ENCODE measurements at regions not wholly inside any gene's neighbourhood (a gene's known extent, or its start where the extent isn't known, plus 50 kb on each side); places are given as distances from the start of the nearest gene placed in this dataset.
A peak's percentile ranks its signal among the peaks of the same experiment; 100 is the strongest.

GRCh38 chr4:104128850-104129213 lies 365.9 kb downstream of the CXXC4 start:
- H3K36me3 ChIP-seq (ENCODE audit: control insufficient read depth, insufficient read depth, low read length), result no peaks in the 10 kb centered on the region
- no peak overlapping the region for H3K9ac ChIP-seq (ENCODE audit: low read length)
- H3K27me3 ChIP-seq (ENCODE audit: insufficient read depth, low read length, poor library complexity), result no peaks in the 10 kb centered on the region
- H4K8ac ChIP-seq (ENCODE audit: low read depth, low read length), result no peak overlapping the region
- H2BK15ac ChIP-seq (replicated peaks; ENCODE audit: low read depth), result no peak overlapping the region
- no peak overlapping the region for H2AK5ac ChIP-seq (ENCODE audit: low read length)
- H3K4me1 ChIP-seq (ENCODE audit: control insufficient read depth, low read depth, low read length), result no peaks in the 10 kb centered on the region
- H3K56ac ChIP-seq (ENCODE audit: low read length), result no peak overlapping the region
- H3K4me3 ChIP-seq (ENCODE audit: low read length), result no peak overlapping the region
- no peak overlapping the region for H2BK5ac ChIP-seq (ENCODE audit: low read length)
- no peak overlapping the region for H2BK120ac ChIP-seq (ENCODE audit: low read depth, low read length)
- H3K4ac ChIP-seq (ENCODE audit: low read depth, low read length), result no peak overlapping the region
- no peak overlapping the region for H4K5ac ChIP-seq (ENCODE audit: low read length)
- no peaks in the 10 kb centered on the region for H3K79me2 ChIP-seq (ENCODE audit: control insufficient read depth, insufficient read depth, low read length)
- H3K18ac ChIP-seq (ENCODE audit: low read length), result no peak overlapping the region
- peak; percentile 2 for DNase-seq
- no peak overlapping the region for H3K27ac ChIP-seq (ENCODE audit: low read depth, low read length)
- H3K23ac ChIP-seq (ENCODE audit: low read length), result no peak overlapping the region
- no peak overlapping the region for H3K4me2 ChIP-seq (ENCODE audit: low read length)
- no peaks in the 10 kb centered on the region for H3K79me1 ChIP-seq (ENCODE audit: low read length)

GRCh38 chr4:104128031-104128849 lies 366.5 kb downstream of the CXXC4 start:
- no CpG with 5 or more reads among the region's 1 CpG for WGBS (ENCODE audit: extremely low coverage, insufficient coverage, low lambda C conversion rate)

GRCh38 chr4:104123021-104123420 lies 371.7 kb downstream of the CXXC4 start:
- no peak for DNase-seq
- Histone ChIP-seq H3K18ac (ENCODE audit: low read length) (no peak overlapping the region), H3K79me2 (ENCODE audit: control insufficient read depth, insufficient read depth, low read length) (no peaks in the 10 kb centered on the region), H3K4me2 (ENCODE audit: low read length) (no peak overlapping the region), H2AK5ac (ENCODE audit: low read length) (no peak overlapping the region), H4K8ac (ENCODE audit: low read depth, low read length) (no peak overlapping the region), H4K5ac (ENCODE audit: low read length) (no peak overlapping the region), H2BK120ac (ENCODE audit: low read depth, low read length) (no peak overlapping the region), H3K23ac (ENCODE audit: low read length) (no peak overlapping the region), H3K56ac (ENCODE audit: low read length) (no peak overlapping the region), H2BK15ac (replicated peaks; ENCODE audit: low read depth) (no peak overlapping the region), H3K27ac (ENCODE audit: low read depth, low read length) (no peak overlapping the region), H3K79me1 (ENCODE audit: low read length) (no peaks in the 10 kb centered on the region), H3K4ac (ENCODE audit: low read depth, low read length) (no peak overlapping the region), H3K9ac (ENCODE audit: low read length) (no peak overlapping the region), H3K27me3 (ENCODE audit: insufficient read depth, low read length, poor library complexity) (no peaks in the 10 kb centered on the region), H3K36me3 (ENCODE audit: control insufficient read depth, insufficient read depth, low read length) (no peaks in the 10 kb centered on the region), H3K4me3 (ENCODE audit: low read length) (no peak overlapping the region), H3K4me1 (ENCODE audit: control insufficient read depth, low read depth, low read length) (no peaks in the 10 kb centered on the region), H2BK5ac (ENCODE audit: low read length) (no peak overlapping the region)
- no CpG with 5 or more reads among the region's 4 CpGs for WGBS (ENCODE audit: extremely low coverage, insufficient coverage, low lambda C conversion rate)

More at GRCh38 chr4:104128031-104128849, 366.5 kb downstream of the CXXC4 start:
- Histone ChIP-seq H3K18ac (ENCODE audit: low read length) (no peak overlapping the region), H3K4me2 (ENCODE audit: low read length) (no peak overlapping the region), H3K4ac (ENCODE audit: low read depth, low read length) (no peak overlapping the region), H3K27me3 (ENCODE audit: insufficient read depth, low read length, poor library complexity) (no peaks in the 10 kb centered on the region), H2AK5ac (ENCODE audit: low read length) (no peak overlapping the region), H3K4me1 (ENCODE audit: control insufficient read depth, low read depth, low read length) (no peaks in the 10 kb centered on the region), H4K5ac (ENCODE audit: low read length) (no peak overlapping the region), H2BK15ac (replicated peaks; ENCODE audit: low read depth) (no peak overlapping the region), H3K23ac (ENCODE audit: low read length) (no peak overlapping the region), H3K56ac (ENCODE audit: low read length) (no peak overlapping the region), H3K9ac (ENCODE audit: low read length) (no peak overlapping the region), H2BK120ac (ENCODE audit: low read depth, low read length) (no peak overlapping the region), H3K4me3 (ENCODE audit: low read length) (no peak overlapping the region), H4K8ac (ENCODE audit: low read depth, low read length) (no peak overlapping the region), H3K79me1 (ENCODE audit: low read length) (no peaks in the 10 kb centered on the region), H3K79me2 (ENCODE audit: control insufficient read depth, insufficient read depth, low read length) (no peaks in the 10 kb centered on the region), H3K27ac (ENCODE audit: low read depth, low read length) (no peak overlapping the region), H3K36me3 (ENCODE audit: control insufficient read depth, insufficient read depth, low read length) (no peaks in the 10 kb centered on the region), H2BK5ac (ENCODE audit: low read length) (no peak overlapping the region)
- no peak for DNase-seq

GRCh38 chr4:104117776-104118175 lies 376.9 kb downstream of the CXXC4 start:
- H2AK5ac ChIP-seq (ENCODE audit: low read length), result no peak overlapping the region
- H4K5ac ChIP-seq (ENCODE audit: low read length), result no peak overlapping the region
- H3K27me3 ChIP-seq (ENCODE audit: insufficient read depth, low read length, poor library complexity), result no peaks in the 10 kb centered on the region
- H3K36me3 ChIP-seq (ENCODE audit: control insufficient read depth, insufficient read depth, low read length), result no peaks in the 10 kb centered on the region
- no peaks in the 10 kb centered on the region for H3K4me1 ChIP-seq (ENCODE audit: control insufficient read depth, low read depth, low read length)
- H3K23ac ChIP-seq (ENCODE audit: low read length), result no peak overlapping the region
- no CpG with 5 or more reads among the region's 1 CpG for WGBS (ENCODE audit: extremely low coverage, insufficient coverage, low lambda C conversion rate)
- H2BK15ac ChIP-seq (replicated peaks; ENCODE audit: low read depth), result no peak overlapping the region
- H3K18ac ChIP-seq (ENCODE audit: low read length), result no peak overlapping the region
- H3K4me2 ChIP-seq (ENCODE audit: low read length), result no peak overlapping the region
- DNase-seq, result no peak
- no peak overlapping the region for H4K8ac ChIP-seq (ENCODE audit: low read depth, low read length)
- H3K56ac ChIP-seq (ENCODE audit: low read length), result no peak overlapping the region
- H3K79me1 ChIP-seq (ENCODE audit: low read length), result no peaks in the 10 kb centered on the region
- H3K9ac ChIP-seq (ENCODE audit: low read length), result no peak overlapping the region
- H2BK5ac ChIP-seq (ENCODE audit: low read length), result no peak overlapping the region
- H3K27ac ChIP-seq (ENCODE audit: low read depth, low read length), result no peak overlapping the region
- no peaks in the 10 kb centered on the region for H3K79me2 ChIP-seq (ENCODE audit: control insufficient read depth, insufficient read depth, low read length)
- no peak overlapping the region for H2BK120ac ChIP-seq (ENCODE audit: low read depth, low read length)
- no peak overlapping the region for H3K4me3 ChIP-seq (ENCODE audit: low read length)
- no peak overlapping the region for H3K4ac ChIP-seq (ENCODE audit: low read depth, low read length)

- H2AK5ac ChIP-seq (ENCODE audit: low read length), result no peak overlapping the region
- H2BK15ac ChIP-seq (replicated peaks; ENCODE audit: low read depth), result no peak overlapping the region
- no peaks in the 10 kb centered on the region for H3K79me1 ChIP-seq (ENCODE audit: low read length)
- no peak overlapping the region for H4K8ac ChIP-seq (ENCODE audit: low read depth, low read length)
- H2BK5ac ChIP-seq (ENCODE audit: low read length), result no peak overlapping the region
- H3K9ac ChIP-seq (ENCODE audit: low read length), result no peak overlapping the region
- no peak overlapping the region for H3K18ac ChIP-seq (ENCODE audit: low read length)
- no peak overlapping the region for H3K27ac ChIP-seq (ENCODE audit: low read depth, low read length)
- no peaks in the 10 kb centered on the region for H3K27me3 ChIP-seq (ENCODE audit: insufficient read depth, low read length, poor library complexity)
- H3K79me2 ChIP-seq (ENCODE audit: control insufficient read depth, insufficient read depth, low read length), result no peaks in the 10 kb centered on the region
- no peaks in the 10 kb centered on the region for H3K4me1 ChIP-seq (ENCODE audit: control insufficient read depth, low read depth, low read length)
- no peak overlapping the region for H3K56ac ChIP-seq (ENCODE audit: low read length)
- H3K23ac ChIP-seq (ENCODE audit: low read length), result no peak overlapping the region
- no CpG with 5 or more reads among the region's 3 CpGs for WGBS (ENCODE audit: extremely low coverage, insufficient coverage, low lambda C conversion rate)
- H3K36me3 ChIP-seq (ENCODE audit: control insufficient read depth, insufficient read depth, low read length), result no peaks in the 10 kb centered on the region
- no peak overlapping the region for H3K4me3 ChIP-seq (ENCODE audit: low read length)
- no peak overlapping the region for H3K4me2 ChIP-seq (ENCODE audit: low read length)
- no peak overlapping the region for H3K4ac ChIP-seq (ENCODE audit: low read depth, low read length)
- H2BK120ac ChIP-seq (ENCODE audit: low read depth, low read length), result no peak overlapping the region
- DNase-seq, result no peak
- H4K5ac ChIP-seq (ENCODE audit: low read length), result no peak overlapping the region
Measured at GRCh38 chr4:104113850-104114249, 380.8 kb downstream of the CXXC4 start.

GRCh38 chr4:104099141-104099540 lies 379.4 kb upstream of the TACR3 start:
- H3K4ac ChIP-seq (ENCODE audit: low read depth, low read length), result no peak overlapping the region
- H3K18ac ChIP-seq (ENCODE audit: low read length), result no peak overlapping the region
- H3K56ac ChIP-seq (ENCODE audit: low read length), result no peak overlapping the region
- H3K27me3 ChIP-seq (ENCODE audit: insufficient read depth, low read length, poor library complexity), result no peaks in the 10 kb centered on the region
- no peak overlapping the region for H2BK120ac ChIP-seq (ENCODE audit: low read depth, low read length)
- no peaks in the 10 kb centered on the region for H3K79me1 ChIP-seq (ENCODE audit: low read length)
- no peak overlapping the region for H2BK5ac ChIP-seq (ENCODE audit: low read length)
- H2BK15ac ChIP-seq (replicated peaks; ENCODE audit: low read depth), result no peak overlapping the region
- H3K4me2 ChIP-seq (ENCODE audit: low read length), result no peak overlapping the region
- peak; percentile 37 for DNase-seq
- no peaks in the 10 kb centered on the region for H3K36me3 ChIP-seq (ENCODE audit: control insufficient read depth, insufficient read depth, low read length)
- no peak overlapping the region for H2AK5ac ChIP-seq (ENCODE audit: low read length)
- H3K9ac ChIP-seq (ENCODE audit: low read length), result no peak overlapping the region
- H3K23ac ChIP-seq (ENCODE audit: low read length), result no peak overlapping the region
- no peak overlapping the region for H3K4me3 ChIP-seq (ENCODE audit: low read length)
- H3K79me2 ChIP-seq (ENCODE audit: control insufficient read depth, insufficient read depth, low read length), result no peaks in the 10 kb centered on the region
- no peaks in the 10 kb centered on the region for H3K4me1 ChIP-seq (ENCODE audit: control insufficient read depth, low read depth, low read length)
- H4K5ac ChIP-seq (ENCODE audit: low read length), result no peak overlapping the region
- H4K8ac ChIP-seq (ENCODE audit: low read depth, low read length), result no peak overlapping the region
- no peak overlapping the region for H3K27ac ChIP-seq (ENCODE audit: low read depth, low read length)
